ENCODE measurements at regions not wholly inside any gene's neighbourhood (a gene's known extent, or its start where the extent isn't known, plus 50 kb on each side); places are given as distances from the start of the nearest gene placed in this dataset.
"Not testable (repeated sequence)": the region's sequence is repeated elsewhere in the genome, so short reads cannot be mapped to it uniquely, and the experiment has no call there.

DNA sequence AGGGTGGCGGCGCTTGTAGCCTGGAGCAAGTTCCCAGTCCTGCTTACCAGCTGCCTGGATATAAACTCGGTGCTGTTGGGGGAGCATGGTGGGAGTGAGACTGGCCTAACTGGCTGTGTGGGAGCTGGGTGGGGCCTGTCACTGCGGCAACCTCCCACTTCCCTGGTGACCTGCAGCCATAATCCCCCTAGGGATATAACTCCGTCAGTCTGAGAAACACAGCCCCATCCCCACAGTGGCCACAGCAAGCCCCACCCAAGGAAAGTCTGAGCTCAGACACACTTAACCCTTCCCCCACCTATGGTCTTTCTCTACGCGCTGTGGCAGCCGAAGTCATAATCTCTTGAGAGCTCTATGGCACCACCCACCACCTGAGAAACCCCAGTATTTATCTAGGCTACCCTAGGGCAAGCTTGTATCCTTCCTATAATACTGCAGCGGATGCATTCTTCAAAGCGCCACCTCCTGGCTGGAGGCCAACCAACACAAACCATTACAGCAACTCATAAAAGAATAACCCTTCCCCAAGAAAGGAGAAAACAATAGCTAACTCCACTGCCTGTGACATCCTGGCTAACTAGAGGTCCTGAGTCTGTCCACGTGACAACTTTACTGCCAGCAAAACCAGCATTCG lies 57.4 kb downstream of the ZNF648 start:
- DNase-seq (ENCODE audit: extremely low read depth, low read depth): no peak

DNA sequence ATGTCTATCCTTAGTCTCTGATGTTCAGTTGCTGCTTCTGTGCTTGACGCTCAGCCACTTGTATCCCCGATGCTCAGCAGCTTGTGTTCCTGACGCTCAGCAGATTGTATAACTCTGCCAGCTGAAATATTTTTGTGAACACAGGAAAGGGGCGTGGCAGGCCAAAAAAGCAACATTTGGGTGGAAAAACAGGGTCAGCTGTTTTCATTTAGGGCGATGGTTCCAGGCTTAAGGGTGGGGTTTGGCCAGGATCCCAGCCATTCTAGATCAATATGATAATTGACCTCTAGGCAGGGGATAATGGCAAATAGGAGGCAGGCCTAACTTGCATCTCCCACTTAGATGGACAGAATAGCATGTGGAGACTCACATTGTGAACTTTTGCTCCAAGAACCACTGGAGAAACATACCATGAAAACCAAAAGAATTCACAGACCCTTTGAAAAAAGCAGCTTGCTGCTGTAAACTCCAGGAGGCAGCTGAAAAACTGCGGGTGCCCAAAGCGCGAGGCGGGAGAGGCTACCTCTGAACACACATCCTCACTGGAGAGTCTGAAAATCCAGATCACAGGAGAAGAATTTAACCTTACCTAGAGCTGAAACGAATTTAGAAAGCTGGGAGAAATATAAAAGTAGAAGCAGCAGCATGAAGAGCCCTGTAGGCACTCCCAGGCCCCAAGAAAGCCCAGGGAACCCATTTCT lies 58.3 kb downstream of the ZNF648 start:
- no peak for DNase-seq (ENCODE audit: extremely low read depth, low read depth)

- no peak for DNase-seq (ENCODE audit: extremely low read depth, low read depth)
Measured at GRCh38 chr1:182002570-182002969, 58.9 kb downstream of the ZNF648 start.

DNA sequence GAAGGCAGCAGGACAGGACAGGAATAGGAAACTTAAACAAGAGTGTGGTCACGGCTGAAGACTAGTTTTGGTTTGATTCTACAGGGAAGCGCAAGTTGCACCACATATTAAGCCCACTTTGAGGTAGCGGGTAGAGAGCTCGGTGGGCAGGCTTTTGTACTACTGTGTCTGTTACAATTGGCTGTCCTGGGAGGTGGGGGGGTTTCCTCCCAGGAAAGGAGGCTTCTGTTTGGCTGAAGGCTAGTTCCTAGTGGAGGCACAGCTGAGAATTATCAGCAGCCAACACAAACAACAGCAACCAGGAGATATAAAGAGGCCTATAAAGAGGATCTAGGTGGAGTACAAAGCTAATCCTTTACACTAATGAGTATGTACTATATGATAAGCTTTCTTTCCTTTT lies 62.7 kb downstream of the ZNF648 start:
- DNase-seq (ENCODE audit: extremely low read depth, low read depth): no peak

DNA sequence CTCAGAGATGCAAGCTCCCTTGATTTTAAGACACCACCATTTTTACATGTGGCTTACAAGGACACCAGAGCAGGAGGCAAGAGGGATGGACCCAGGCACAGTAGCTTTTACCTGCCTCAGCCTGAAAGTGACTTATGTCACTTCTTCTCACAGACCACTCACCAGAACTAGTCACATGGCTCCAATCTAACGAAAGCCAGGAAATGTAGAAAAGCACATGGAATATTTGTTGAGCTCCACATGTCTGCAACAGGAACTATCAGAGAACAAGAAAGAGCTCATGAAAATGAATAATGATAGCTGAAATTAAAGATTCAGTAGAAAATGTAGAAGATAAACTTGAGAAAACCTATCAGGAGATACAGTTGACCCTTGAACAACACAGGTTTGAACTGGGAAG lies 69.4 kb downstream of the ZNF648 start:
- no peak for DNase-seq (ENCODE audit: extremely low read depth, low read depth)

DNA sequence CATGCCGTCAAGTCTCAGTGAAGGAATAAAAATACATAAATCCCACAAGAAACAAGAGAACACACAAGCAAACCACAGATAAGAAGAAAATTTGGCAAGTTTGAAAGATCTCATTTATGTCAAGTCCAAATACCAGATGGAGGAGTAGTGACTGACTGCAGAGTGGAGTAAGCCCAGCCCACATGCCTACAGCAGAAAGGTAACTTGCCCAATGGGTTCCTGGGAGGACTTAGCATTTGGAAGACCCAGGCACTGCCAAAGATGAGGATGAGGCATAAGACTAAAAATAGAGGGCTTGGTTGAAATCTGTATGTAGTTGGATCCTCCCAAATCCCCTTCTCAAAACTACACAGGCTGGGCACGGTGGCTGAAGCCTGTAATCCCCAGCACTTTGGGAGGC lies 70.8 kb downstream of the ZNF648 start:
- no peak for DNase-seq (ENCODE audit: extremely low read depth, low read depth)

- no peak for DNase-seq (ENCODE audit: extremely low read depth, low read depth)
Measured at GRCh38 chr1:181989261-181989920, 72.1 kb downstream of the ZNF648 start.

DNA sequence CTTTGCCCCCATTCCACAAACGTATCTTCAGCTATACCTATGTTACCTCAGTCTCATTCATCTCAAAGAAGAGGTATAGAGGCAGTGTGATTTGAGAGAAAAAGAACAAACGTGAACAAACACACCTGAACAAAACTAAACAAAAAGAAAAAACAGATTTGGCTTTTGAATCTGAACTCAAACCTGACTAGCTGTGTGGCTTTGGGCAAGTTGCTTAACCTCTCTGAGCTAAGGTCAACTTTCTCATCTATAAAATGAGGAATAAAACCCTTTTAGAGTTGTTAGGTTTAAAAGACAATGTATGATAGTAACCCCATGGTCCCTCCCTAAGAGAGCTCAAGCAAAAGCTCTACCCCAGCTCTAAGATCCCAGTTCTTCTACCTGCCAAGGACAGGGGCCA lies 73.5 kb downstream of the ZNF648 start:
- DNase-seq (ENCODE audit: extremely low read depth, low read depth): no peak

- DNase-seq (ENCODE audit: extremely low read depth, low read depth): no peak
Measured at GRCh38 chr1:181987334-181987895, 74.1 kb downstream of the ZNF648 start.

GRCh38 chr1:181986907-181987305 lies 74.6 kb downstream of the ZNF648 start:
- DNase-seq (ENCODE audit: extremely low read depth, low read depth): no peak

- no peak for DNase-seq (ENCODE audit: extremely low read depth, low read depth)
Measured at GRCh38 chr1:181985936-181986906, 75.3 kb downstream of the ZNF648 start.

GRCh38 chr1:181985281-181985680 lies 76.2 kb downstream of the ZNF648 start:
- DNase-seq (ENCODE audit: extremely low read depth, low read depth): no peak

DNA sequence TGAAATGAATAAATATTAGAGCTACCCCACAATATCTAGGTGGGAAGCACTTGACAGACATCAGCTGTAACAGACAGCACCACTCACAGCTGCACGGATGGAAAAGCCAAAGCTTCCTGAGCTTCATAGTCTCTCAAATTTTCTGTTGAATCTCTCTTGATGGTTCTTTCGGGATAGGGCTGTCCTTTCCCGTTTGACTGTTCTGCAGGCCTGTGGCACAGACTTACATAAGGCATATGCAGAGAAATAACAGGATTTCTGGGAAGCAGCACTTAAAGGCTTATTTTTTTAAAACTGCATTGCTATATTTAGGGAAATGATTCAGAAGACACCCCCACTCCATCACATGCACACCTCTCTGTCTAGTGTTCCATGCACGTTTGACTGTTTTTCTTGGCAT lies 77.5 kb downstream of the ZNF648 start:
- no peak for DNase-seq (ENCODE audit: extremely low read depth, low read depth)

DNA sequence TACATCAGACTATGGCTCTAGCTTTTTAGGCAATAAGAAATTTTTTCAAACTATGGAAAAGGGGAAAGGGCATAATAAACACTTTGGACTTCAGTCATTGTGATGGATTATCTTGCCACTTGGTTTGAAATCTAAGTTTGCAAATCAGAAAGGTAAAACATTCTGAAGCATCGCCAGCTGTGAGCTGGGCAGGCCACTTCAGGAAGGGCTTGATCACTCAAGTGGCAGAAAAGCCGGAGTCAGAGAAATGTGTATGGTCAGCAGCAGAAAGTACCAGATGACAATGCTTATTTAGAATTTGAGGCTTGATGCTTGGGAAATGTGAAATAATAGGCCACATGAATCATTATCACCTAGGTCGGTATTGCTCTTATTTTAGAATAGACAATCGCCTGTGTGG lies 79.7 kb downstream of the ZNF648 start:
- DNase-seq (ENCODE audit: extremely low read depth, low read depth): no peak

DNA sequence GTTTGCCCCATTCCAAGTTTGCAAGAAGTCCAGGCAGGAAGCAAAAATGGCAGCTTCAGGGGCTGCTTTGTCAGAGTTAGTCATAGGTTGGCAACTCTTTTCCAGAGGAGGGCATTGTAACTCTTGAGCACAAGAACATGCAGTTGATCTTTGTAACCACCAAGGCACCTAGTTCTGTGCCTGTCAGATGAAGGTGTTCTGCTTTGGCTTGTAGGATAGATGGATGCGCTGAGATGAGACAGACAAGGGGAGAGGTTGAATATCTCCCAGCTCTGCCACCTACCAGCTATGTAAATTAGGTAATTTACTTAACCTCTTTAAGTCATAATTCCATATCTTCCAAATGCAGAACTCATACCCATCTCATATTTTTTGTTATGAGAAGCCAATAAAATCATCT lies 89.3 kb downstream of the ZNF648 start:
- no peak for DNase-seq (ENCODE audit: extremely low read depth, low read depth)

DNA sequence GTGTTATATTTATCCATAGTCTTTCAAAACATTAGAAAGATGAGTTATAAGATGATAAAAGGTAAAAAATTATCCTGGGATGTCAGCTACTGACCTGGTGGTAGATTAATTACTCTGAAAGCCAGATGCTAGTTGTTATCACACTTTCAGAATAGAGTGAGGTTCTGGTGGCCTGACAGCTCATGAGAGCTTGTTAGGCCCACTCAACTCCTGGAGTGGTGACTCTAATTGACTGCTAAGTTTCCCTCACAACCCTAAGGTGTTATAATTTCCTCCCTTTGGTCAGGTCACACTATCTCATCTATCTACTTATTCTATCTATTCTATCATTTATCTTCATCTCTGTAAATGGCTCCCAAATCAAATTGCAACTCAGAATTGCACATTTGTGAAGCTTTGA lies 90.1 kb downstream of the ZNF648 start:
- DNase-seq (ENCODE audit: extremely low read depth, low read depth): no peak

DNA sequence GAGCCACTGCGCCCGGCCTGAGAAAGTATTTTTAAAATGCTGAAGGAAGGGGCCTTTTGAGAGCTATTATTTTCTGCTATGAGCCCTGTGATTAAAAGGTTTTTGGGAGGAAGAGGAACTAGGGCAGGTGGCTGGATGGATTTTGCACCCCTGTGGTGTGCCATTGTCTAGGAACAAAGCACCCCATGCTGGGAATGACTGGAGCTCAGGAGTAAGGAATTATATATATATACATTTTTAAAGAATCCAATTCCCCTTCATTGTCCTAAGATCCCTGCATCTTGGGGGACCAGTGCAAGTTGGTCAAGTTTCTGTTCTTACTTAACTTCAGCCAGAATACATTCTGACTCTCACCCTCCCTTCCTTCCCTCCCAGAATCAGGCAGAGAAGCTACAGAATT lies 91.6 kb downstream of the ZNF648 start:
- DNase-seq (ENCODE audit: extremely low read depth, low read depth): no peak

GRCh38 chr1:181954696-181955095 lies 106.8 kb downstream of the ZNF648 start:
- not testable (repeated sequence) for DNase-seq (ENCODE audit: extremely low read depth, low read depth)

GRCh38 chr1:181954178-181954577 lies 107.3 kb downstream of the ZNF648 start:
- DNase-seq (ENCODE audit: extremely low read depth, low read depth): not testable (repeated sequence)

DNA sequence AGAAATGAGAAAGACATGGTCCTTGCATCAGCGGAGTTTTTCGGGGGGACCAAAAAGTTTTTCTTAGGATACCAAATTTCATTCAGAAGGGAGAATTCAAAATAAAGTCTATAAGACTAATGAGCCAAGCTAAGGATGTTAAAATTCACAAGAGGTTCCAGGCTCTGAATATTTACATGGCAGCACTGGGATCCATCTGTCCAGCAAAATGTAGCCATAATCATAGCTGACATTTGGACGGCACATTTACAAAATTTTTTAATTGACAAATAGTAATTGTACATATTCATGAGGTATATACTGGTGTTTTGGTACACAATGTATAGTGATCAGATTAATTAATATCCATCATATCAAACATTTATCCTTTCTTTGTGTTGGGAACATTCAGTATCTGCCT lies 107.9 kb downstream of the ZNF648 start:
- DNase-seq (ENCODE audit: extremely low read depth, low read depth): no peak

DNA sequence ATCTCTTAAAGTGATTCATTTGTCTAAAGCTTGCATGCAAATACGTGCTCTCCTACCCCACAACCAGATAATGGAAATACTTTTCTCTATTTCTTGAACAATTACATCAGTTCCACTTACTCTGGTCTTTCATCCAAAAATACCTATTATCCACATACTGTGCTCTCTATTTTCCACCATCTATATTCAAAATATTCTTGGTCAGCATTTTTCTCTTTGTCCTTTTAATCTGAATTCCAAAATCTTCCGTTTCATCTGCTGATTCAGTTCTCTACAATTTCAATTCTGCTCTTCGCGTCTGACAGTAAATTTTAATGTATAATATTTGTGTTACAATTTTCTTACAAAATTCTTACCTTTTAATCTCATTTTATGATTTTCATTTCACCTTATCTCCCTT lies 110.3 kb downstream of the ZNF648 start:
- DNase-seq (ENCODE audit: extremely low read depth, low read depth): no peak
